Hepatocyte (in vitro differentiated cells): ENCODE measurements at regions not wholly inside any gene's neighbourhood (a gene's known extent, or its start where the extent isn't known, plus 50 kb on each side); places are given as distances from the start of the nearest gene placed in this dataset.

Source experiments
- DNase-seq: peaks from one replicate; pipeline ENCODE4 v3.0.0-alpha.2; 2016; ENCODE audit warnings: low spot score
- H2AFZ ChIP-seq: fragments of 200-600 bp; sonication (generic); 2 replicates; pipeline ENCODE4 v1.6.0; 2016; ENCODE audit warnings: antibody characterized with exemption, mild to moderate bottlenecking
- H3K27ac ChIP-seq: fragments of 200-600 bp; sonication (generic); 2 replicates; pipeline ENCODE4 v1.5.1; 2016; ENCODE audit warnings: mild to moderate bottlenecking
- H3K27me3 ChIP-seq: fragments of 200-600 bp; sonication (generic); 2 replicates; pipeline ENCODE4 v1.6.1; 2016
- H3K36me3 ChIP-seq: fragments of 200-600 bp; sonication (generic); replicated peaks from 2 replicates; pipeline ENCODE4 v1.5.1; 2016; ENCODE audit warnings: low read depth; ENCODE audit not compliant: insufficient read depth
- H3K4me1 ChIP-seq: fragments of 200-600 bp; sonication (generic); 2 replicates; pipeline ENCODE4 v1.5.1; 2016; ENCODE audit warnings: mild to moderate bottlenecking, moderate library complexity; ENCODE audit not compliant: insufficient read depth
- H3K4me2 ChIP-seq: fragments of 200-600 bp; sonication (generic); 2 replicates; pipeline ENCODE4 v1.6.0; 2016
- H3K4me3 ChIP-seq: fragments of 200-600 bp; sonication (generic); 2 replicates; pipeline ENCODE4 v1.5.1; 2016; ENCODE audit warnings: mild to moderate bottlenecking
- H3K79me2 ChIP-seq: fragments of 200-600 bp; sonication (generic); 2 replicates; pipeline ENCODE4 v1.6.0; 2017; ENCODE audit warnings: mild to moderate bottlenecking
- H3K9me2 ChIP-seq: fragments of 200-600 bp; sonication (generic); replicated peaks from 2 replicates; pipeline ENCODE4 v1.6.0; 2017; ENCODE audit warnings: mild to moderate bottlenecking; ENCODE audit not compliant: insufficient read depth
- H3K9me3 ChIP-seq: fragments of 200-600 bp; sonication (generic); 2 replicates; pipeline ENCODE4 v1.5.1; 2016; ENCODE audit warnings: low read depth, mild to moderate bottlenecking
- H4K20me1 ChIP-seq: fragments of 200-600 bp; sonication (generic); 2 replicates; pipeline ENCODE4 v1.6.0; 2016; ENCODE audit warnings: mild to moderate bottlenecking; ENCODE audit not compliant: insufficient read depth, poor library complexity, severe bottlenecking
- CTCF ChIP-seq: fragments of 200-600 bp; sonication (generic); IDR thresholded peaks from 2 replicates; pipeline ENCODE4 v1.5.1; 2016; ENCODE audit warnings: antibody characterized with exemption, mild to moderate bottlenecking; ENCODE audit not compliant: poor library complexity
- EZH2 ChIP-seq: fragments of 200-600 bp; sonication (generic); IDR thresholded peaks from 2 replicates; pipeline ENCODE4 v1.6.1; 2016; ENCODE audit warnings: antibody characterized with exemption, mild to moderate bottlenecking, borderline replicate concordance
- EZH2phosphoT487 ChIP-seq: fragments of 200-600 bp; sonication (generic); IDR thresholded peaks from one replicate; pipeline ENCODE4 v1.6.1; 2018; ENCODE audit warnings: antibody characterized with exemption, mild to moderate bottlenecking, low read depth, moderate library complexity; ENCODE audit not compliant: unreplicated experiment, severe bottlenecking
- whole genome bisulfite sequencing: methylation state at CpG from one replicate; pipeline ENCODE4 v1.1.6; 2016; ENCODE audit warnings: low lambda C conversion rate; ENCODE audit errors: missing lambda C conversion rate; 5-methylcytosine and 5-hydroxymethylcytosine counted together

- H3K79me2 ChIP-seq = no peaks in the 10 kb centered on the region
- no peaks in the 10 kb centered on the region for H4K20me1 ChIP-seq
- no peak overlapping the region for H3K4me2 ChIP-seq
- 74% methylated on average over 2 of the region's 2 CpGs for WGBS
- no peaks in the 10 kb centered on the region for H3K9me2 ChIP-seq
- no peaks in the 10 kb centered on the region for H3K9me3 ChIP-seq
- no peak for DNase-seq
- no peak overlapping the region for H2AFZ ChIP-seq
- no peaks in the 10 kb centered on the region for H3K27me3 ChIP-seq
- H3K4me3 ChIP-seq = no peak overlapping the region
- peaks cover 4% of the 10 kb centered on the region for H3K4me1 ChIP-seq
- TF ChIP-seq CTCF = no peak
- TF ChIP-seq EZH2 = no peak
- TF ChIP-seq EZH2phosphoT487 = no peak
- H3K36me3 ChIP-seq = no peaks in the 10 kb centered on the region
- peak overlapping the region; percentile 65 for H3K27ac ChIP-seq
Measured at GRCh38 chr14:51547701-51548100, 104.0 kb upstream of the FRMD6 start.

GRCh38 chr14:51548187-51548586, 103.5 kb upstream of the FRMD6 start:
- TF ChIP-seq EZH2 = no peak
- TF ChIP-seq CTCF = no peak
- no peak for TF ChIP-seq EZH2phosphoT487
- peaks cover 4% of the 10 kb centered on the region for H3K4me1 ChIP-seq
- no peak for DNase-seq
- H3K4me2 ChIP-seq = no peak overlapping the region
- no peaks in the 10 kb centered on the region for H3K27me3 ChIP-seq
- no peak overlapping the region for H3K4me3 ChIP-seq
- H3K36me3 ChIP-seq = no peaks in the 10 kb centered on the region
- no peaks in the 10 kb centered on the region for H4K20me1 ChIP-seq
- H3K9me2 ChIP-seq = no peaks in the 10 kb centered on the region
- H3K9me3 ChIP-seq = no peaks in the 10 kb centered on the region
- WGBS = 50% methylated on average over 4 of the region's 4 CpGs
- no peak overlapping the region for H2AFZ ChIP-seq
- no peaks in the 10 kb centered on the region for H3K79me2 ChIP-seq
- H3K27ac ChIP-seq = peak overlapping the region; percentile 65

GRCh38 chr14:51550636-51551035, 101.1 kb upstream of the FRMD6 start:
- Histone ChIP-seq H3K4me1 (peaks cover 4% of the 10 kb centered on the region), H3K79me2 (no peaks in the 10 kb centered on the region), H3K27me3 (no peaks in the 10 kb centered on the region), H3K4me2 (no peak overlapping the region), H3K27ac (no peak overlapping the region), H2AFZ (no peak overlapping the region), H3K9me3 (no peaks in the 10 kb centered on the region), H3K4me3 (no peak overlapping the region), H4K20me1 (no peaks in the 10 kb centered on the region), H3K9me2 (no peaks in the 10 kb centered on the region), H3K36me3 (no peaks in the 10 kb centered on the region)
- no peak for DNase-seq
- WGBS = 93% methylated on average over 5 of the region's 5 CpGs
- TF ChIP-seq CTCF (no peak), EZH2phosphoT487 (no peak), EZH2 (no peak)

GRCh38 chr14:51552275-51552674, 99.4 kb upstream of the FRMD6 start:
- no peaks in the 10 kb centered on the region for H3K79me2 ChIP-seq
- no peak overlapping the region for H3K27ac ChIP-seq
- TF ChIP-seq EZH2phosphoT487 = no peak
- TF ChIP-seq CTCF = no peak
- TF ChIP-seq EZH2 = no peak
- H3K4me2 ChIP-seq = no peak overlapping the region
- no peak overlapping the region for H3K4me3 ChIP-seq
- no peaks in the 10 kb centered on the region for H4K20me1 ChIP-seq
- no peak for DNase-seq
- H3K36me3 ChIP-seq = no peaks in the 10 kb centered on the region
- no peaks in the 10 kb centered on the region for H3K9me2 ChIP-seq
- H3K4me1 ChIP-seq = no peaks in the 10 kb centered on the region
- H2AFZ ChIP-seq = no peak overlapping the region
- 93% methylated on average over 7 of the region's 7 CpGs for WGBS
- no peaks in the 10 kb centered on the region for H3K27me3 ChIP-seq
- no peaks in the 10 kb centered on the region for H3K9me3 ChIP-seq
